Stimulated activated CD4-positive, alpha-beta T cell treated with anti-CD3 and anti-CD28 coated beads, Interleukin-1b, Interleukin-23, amount 100 ng/mL, for 1 hour (primary cell): ENCODE measurements at regions not wholly inside any gene's neighbourhood (a gene's known extent, or its start where the extent isn't known, plus 50 kb on each side); places are given as distances from the start of the nearest gene placed in this dataset.

Experiments
- DNase-seq, 2 donors: peaks; one replicate each; pipeline ENCODE4 v3.0.0-alpha.2; 2020; ENCODE audit warnings: low read depth in 2 of 2

DNA sequence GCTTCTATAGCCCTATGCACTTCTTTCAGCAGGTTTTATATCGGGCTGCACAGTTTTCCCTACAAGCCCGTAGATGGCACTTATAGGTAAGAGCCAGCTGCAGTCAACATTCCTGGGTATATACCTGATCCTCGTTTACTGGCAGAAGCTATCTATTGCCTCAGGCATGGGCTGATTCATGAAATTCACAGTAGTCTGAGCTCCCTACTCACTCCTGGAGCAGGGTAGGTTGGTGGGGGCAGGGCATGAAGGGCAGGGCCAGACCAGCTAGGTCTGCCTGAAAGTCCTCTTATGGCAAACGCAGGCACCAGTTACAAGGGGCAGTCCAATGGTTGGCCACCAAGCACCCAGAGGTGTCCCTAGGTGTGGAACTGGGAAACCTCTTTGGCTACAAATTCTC is 345.8 kb downstream of the RPS29 start:
- DNase-seq, result no peak

DNA sequence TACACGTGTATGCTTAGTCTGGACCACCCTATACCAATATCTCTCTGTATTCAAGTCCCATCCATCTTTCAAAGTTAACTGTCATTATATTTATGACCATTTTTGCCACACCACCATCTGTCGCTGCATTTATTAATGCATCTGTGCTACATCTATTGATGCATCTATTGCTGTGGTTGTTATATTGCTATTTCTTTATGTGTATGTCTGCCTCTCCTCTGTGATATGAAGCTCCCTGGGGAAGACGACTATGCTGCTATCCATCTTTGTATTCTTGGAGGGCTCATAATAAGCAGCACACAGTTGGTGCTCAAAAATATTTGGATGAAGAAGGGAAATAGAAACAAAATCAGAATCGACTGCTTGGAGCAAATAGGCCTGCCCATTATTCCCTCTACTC is 357.6 kb downstream of the RPS29 start:
- no peak for DNase-seq

GRCh38 chr14:49221316-49221715 is 364.9 kb downstream of the RPS29 start:
- DNase-seq, result no peak

DNA sequence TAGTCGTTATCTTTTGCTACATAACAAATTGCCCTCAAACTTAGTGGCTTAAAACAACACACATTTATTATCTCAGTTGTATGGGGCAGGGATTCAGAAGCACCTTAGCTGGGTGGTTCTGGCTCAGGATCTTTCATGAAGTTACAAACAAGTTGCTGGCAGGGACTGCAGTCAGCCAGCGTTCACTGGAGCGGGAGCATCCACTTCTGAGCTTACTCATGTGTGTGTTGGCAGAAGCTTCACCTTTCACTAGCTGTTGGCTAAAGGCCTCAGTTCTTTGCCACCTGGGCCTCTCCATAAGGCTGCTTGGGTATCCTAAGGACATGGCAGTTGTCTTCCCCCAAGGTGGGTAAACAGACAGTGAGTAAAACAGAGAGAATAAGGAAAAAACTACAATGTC is 365.7 kb downstream of the RPS29 start:
- DNase-seq, result no peak

GRCh38 chr14:49218436-49219092 is 367.6 kb downstream of the RPS29 start:
- DNase-seq, result no peak

GRCh38 chr14:49212721-49213120 is 373.5 kb downstream of the RPS29 start:
- DNase-seq, result no peak

DNA sequence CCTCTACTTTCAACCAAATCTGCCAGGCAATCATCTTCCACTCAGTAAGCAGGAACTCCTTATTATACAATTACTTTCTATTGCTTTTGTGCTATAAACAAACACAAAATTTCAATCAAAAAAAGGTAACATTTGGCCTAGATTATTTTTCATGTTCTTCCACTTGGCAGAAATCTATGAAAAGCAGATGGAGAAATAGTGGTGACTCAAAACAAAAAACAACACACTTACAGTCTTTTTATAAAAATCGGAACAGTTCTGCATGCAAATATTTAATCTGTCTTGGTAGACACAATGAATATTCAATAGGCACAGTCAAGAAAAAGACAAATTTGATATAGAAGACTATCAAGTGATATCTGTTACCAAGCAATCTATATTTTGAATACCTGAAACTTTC is 376.8 kb downstream of the RPS29 start:
- no peak for DNase-seq

- no peak for DNase-seq
These were observed 379.4 kb downstream of the RPS29 start for GRCh38 chr14:49206828-49207227.

- no peak for DNase-seq
These were observed 382.5 kb downstream of the RPS29 start for GRCh38 chr14:49203676-49204075.

DNA sequence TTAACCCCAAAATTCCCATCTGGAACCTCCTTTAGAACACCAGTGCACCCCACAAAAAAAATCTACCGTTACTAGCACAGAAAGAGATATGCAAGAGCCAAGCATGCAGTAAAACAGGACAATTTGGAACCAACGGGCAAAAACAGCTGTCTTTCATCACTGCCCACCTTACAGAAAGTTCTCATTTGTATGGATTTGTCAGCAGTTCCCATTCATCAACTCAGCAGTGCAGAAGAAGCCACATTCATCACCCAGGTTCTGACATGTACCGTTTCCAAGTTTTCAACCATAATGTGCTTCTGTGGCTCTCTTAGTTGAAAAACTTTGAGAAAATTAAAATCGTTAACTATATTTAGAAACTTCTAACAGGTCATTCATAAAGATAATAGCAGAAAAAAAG is 387.0 kb downstream of the RPS29 start:
- DNase-seq, result no peak

GRCh38 chr14:49196327-49196726 is 389.9 kb downstream of the RPS29 start:
- no peak for DNase-seq

DNA sequence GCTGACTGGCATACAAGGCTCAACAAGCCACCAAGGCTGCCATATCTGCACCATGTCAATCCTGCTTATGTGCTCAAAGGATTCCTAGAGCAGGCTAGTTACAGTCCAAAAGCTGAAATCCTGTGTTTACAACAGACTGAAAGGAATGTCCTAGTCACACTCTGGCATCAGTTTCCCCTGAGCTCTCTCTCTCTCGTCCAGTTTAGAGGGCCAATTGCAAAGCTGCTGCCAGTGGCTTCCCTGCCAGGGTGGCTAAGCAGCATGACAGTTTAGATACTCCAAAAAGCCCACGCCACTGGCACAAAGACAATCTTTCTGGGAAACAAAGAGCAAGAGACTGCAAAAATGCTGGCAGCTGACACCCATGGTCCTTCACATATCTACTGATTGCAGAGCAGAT is 392.1 kb downstream of the RPS29 start:
- no peak for DNase-seq

GRCh38 chr14:49193332-49194065 is 392.7 kb downstream of the RPS29 start:
- no peak for DNase-seq

DNA sequence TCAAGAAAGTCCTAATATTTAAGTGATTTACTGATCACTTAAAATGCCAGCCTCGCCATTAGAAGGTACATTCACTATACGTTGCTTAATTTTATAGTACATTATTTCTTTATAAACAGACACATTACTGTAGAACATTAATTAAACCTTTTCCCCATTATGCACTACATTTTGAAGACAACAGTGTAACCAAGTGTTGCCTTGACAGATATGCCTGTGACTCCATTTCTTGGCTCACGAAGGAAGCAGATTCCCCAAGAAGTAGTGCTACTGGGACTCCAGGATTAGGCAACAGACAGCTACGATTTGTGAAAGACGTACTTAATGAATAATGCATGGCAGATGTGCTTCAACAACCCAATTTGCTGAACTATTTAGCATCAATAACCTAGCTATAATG is 394.8 kb downstream of the RPS29 start:
- DNase-seq, result no peak

- DNase-seq, result no peak
These were observed 396.8 kb downstream of the RPS29 start for GRCh38 chr14:49189375-49189774.

GRCh38 chr14:49187799-49188198 is 398.4 kb downstream of the RPS29 start:
- no peak for DNase-seq

DNA sequence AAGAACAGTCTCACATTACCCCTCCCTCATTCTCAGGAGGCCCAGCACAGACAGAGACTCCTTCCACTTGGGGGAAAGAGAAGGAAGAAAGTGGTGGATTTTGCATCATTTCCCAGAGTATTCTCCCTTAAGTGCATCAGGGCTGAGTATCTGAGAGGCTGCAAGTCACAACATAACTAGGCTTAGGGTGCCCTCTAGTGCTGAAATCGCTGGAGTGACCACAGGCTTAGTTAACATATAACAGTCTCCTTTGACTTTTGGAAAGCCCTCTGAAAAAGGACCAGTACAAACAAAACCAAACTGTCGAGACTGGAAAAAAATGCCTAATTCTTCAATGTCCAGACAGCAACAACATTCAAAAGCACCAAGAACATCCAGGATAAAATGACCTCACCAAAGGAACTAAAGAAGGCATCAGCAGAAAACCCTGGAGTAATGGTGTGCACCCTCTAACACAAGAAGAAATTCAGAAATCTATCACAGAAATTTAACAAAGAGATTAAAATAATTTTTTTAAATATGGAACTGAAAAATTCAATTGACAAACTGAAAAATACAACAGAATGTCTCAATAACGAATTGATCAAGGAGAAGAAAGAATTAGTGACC is 412.3 kb downstream of the RPS29 start:
- DNase-seq, result no peak

GRCh38 chr14:49164074-49164473 is 422.1 kb downstream of the RPS29 start:
- DNase-seq, result no peak

- no peak for DNase-seq
These were observed 425.2 kb downstream of the RPS29 start for GRCh38 chr14:49160983-49161382.

- no peak for DNase-seq
These were observed 427.1 kb downstream of the RPS29 start for GRCh38 chr14:49159081-49159480.

- no peak for DNase-seq
These were observed 446.6 kb downstream of the RPS29 start for GRCh38 chr14:49139593-49139992.

DNA sequence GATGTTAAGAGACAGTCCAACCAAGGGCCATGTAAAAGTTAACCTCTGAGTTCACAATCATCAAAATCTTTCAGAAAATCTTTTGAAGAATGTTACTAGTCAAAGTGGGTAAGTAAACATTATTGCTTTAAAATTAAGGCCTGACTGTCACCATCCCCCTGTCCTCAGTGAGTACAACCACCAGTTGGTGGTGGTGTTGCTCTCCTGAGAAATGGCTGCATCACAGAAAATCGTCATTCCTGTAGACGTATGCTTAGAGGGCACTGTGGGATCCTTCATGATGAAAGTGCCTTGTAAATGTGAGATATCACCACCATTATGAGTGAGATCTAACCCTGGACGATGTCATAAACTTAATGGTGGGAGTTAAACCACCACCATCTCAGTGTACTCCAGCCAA is 451.2 kb downstream of the RPS29 start:
- no peak for DNase-seq

DNA sequence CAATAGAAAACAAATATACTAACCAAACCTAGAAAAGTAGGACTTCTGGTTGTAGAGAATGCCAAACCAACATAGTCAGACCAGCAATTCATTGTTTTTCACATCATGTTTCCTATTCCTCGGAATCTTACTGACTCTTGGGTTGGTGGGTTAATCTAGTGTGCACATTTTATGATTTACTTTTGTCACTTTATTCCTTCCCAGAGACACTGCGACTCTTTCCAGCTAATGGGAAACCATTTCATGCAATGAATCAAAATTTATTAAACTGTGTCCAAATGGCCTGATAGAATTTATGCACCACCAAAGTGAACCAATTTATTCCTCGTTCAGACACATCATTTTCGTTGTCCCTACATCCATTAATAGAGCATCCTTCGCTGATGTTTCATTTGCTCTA is 464.9 kb downstream of the RPS29 start:
- no peak for DNase-seq
